GM10248 (cell line): ENCODE measurements at regions not wholly inside any gene's neighbourhood (a gene's known extent, or its start where the extent isn't known, plus 50 kb on each side); places are given as distances from the start of the nearest gene placed in this dataset.

Experiments
- CTCF ChIA-PET: fragments of 300-600 bp; sonication (Branson Sonifier 250); formaldehyde crosslinking; extraction: SDS; loops from one replicate; lab custom pipeline; 2021; ENCODE audit warnings: antibody characterized with exemption; lab: Yijun Ruan, JAX
- POLR2A ChIA-PET: fragments of 350-650 bp; sonication (Branson Sonifier 250); formaldehyde crosslinking; extraction: SDS; loops from one replicate; lab custom pipeline; 2020; ENCODE audit warnings: antibody characterized with exemption; lab: Yijun Ruan, JAX
- DNase-seq: peaks from one replicate; pipeline ENCODE4 v3.0.0; 2012; ENCODE audit errors: extremely low spot score
- TF ChIP-seq, protein P1 (sequence below): IDR thresholded peaks from 2 replicates; pipeline ENCODE4 v1.5.1; 2012; ENCODE audit warnings: mild to moderate bottlenecking, low read depth; ENCODE audit errors: extremely low read depth, missing control alignments, control extremely low read depth

DNA sequence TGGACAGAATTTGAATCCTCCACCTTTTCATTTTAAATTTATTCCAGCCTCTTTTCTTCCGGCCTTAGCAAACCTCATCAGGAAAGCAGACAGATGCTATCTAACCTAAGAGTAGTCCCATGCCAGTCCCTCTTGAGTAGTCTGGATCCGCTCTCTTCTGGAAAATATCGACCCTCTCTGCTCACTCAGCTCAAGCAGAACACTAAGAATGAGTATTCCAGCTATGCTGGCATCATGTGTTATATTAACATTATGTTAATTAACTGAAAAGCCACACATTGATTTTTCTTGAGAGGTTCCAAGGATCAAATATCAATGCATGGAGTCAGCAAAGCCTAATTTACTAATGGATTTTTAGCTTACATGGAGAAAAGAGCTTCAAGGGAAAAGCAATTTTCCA lies 161.4 kb downstream of the ID4 start:
- DNase-seq, result no peak
- TF ChIP-seq, protein P1, sequence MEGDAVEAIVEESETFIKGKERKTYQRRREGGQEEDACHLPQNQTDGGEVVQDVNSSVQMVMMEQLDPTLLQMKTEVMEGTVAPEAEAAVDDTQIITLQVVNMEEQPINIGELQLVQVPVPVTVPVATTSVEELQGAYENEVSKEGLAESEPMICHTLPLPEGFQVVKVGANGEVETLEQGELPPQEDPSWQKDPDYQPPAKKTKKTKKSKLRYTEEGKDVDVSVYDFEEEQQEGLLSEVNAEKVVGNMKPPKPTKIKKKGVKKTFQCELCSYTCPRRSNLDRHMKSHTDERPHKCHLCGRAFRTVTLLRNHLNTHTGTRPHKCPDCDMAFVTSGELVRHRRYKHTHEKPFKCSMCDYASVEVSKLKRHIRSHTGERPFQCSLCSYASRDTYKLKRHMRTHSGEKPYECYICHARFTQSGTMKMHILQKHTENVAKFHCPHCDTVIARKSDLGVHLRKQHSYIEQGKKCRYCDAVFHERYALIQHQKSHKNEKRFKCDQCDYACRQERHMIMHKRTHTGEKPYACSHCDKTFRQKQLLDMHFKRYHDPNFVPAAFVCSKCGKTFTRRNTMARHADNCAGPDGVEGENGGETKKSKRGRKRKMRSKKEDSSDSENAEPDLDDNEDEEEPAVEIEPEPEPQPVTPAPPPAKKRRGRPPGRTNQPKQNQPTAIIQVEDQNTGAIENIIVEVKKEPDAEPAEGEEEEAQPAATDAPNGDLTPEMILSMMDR, result no peak
- CTCF ChIA-PET, result no interaction called here
- POLR2A ChIA-PET, result no interaction called here

DNA sequence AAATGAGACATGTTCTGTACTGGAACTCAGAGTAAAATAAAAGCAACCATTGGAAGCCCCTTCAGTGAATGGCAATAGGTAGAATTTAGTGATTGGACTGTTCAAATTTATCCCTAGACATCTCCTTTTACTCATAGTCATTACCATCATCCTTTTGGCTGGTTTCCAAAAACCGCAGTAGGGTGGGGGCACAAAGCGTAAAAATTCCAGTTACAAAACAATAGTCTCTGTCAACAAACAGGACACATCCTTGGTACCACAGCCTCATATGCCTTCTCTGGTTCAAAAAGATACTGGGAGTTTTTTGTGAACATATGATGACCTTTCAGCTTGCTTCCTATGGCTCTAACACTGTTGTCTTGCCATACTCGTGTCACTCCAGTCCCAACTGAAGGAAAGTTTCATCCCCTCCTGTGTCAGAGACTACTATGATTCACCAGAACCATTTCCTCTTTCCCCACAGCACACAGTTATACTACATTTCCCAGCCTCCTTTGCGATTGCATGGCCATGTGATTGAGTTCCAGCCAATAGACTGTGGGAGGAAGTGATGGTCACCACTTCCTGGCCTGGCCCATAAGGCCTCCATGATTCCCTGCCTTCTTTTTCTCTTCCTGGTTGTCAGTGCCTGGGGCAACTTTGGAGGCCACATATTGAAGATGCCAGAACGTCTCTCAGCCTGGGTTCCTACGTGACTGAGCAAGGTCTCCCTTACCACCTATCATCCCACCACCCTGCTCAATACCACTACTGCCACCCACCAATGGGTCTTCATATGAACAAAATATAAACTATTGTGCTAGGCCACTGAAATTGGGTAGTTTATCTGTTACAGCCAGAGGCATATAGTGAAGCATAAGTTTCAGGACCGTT lies 162.4 kb downstream of the ID4 start:
- no peak for DNase-seq
- TF ChIP-seq, protein P1, result no peak
- POLR2A ChIA-PET, result no interaction called here
- CTCF ChIA-PET, result interaction anchor here (1.2 kb wide), 1 partner anchor 15 kb away, joined by 3 read pairs; no protein-coding TSS in a partner anchor

DNA sequence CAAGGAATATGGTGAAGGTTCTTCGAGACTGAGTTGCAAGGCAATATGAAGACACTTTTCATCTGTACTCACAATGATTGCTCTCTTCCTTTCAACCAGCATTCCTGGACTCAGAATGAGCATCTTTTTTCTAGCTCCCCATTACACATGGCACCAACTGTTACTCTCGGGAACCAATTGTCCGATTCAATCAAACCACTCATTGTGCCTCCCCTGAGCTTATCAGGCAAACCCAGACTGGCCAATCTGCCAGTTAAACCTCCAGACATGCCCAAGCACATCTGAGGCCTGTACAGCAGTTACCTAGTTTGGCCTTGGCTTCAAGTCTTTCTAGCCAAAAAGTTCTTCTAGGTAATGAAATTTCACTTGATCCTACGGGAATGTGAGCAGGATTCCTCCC lies 164.1 kb downstream of the ID4 start:
- TF ChIP-seq, protein P1, result no peak
- no peak for DNase-seq
- ChIA-PET CTCF (no interaction called here), POLR2A (no interaction called here)

DNA sequence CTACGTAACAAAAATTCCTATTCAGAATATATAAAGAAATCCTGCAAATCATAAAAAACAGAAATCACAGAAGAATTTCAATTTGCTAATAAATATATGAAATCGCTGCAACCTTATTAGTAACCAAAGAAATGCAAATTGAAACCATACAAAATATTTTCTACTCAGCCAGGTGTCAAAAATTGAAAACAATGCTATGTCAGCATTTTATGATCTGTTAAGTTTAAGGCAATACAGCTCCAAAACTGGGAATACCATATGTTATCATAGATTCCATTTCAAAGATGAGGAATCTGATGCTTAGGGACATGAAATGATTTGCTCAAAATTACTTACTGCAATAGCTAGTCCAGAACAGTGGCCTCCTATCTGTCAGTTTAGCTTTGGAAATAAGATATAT lies 168.9 kb downstream of the ID4 start:
- ChIA-PET POLR2A (no interaction called here), CTCF (interaction anchor here (1.0 to 1.2 kb wide), 2 partner anchors 13 to 33 kb away, joined by 3 read pairs; no protein-coding TSS in a partner anchor)
- DNase-seq, result no peak
- TF ChIP-seq, protein P1, result no peak

DNA sequence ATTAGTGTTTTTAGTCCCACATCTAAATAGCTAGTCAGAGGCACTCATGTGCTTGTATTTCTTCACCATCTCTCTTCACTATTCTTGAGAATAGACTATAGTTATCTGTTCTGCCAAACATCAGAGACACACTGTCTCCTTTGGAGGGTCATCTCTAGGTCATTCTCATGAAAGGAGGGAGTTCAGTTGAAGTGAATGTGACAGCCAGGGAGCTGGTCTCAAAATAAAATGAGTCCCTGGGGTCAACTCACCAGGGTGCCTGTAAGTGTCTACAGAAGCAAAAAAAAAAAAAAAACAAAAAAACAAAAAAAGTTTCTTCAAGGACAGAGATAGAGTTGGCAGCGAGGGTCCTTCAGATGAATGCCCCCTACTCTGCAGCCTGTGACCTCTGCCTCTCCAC lies 171.0 kb downstream of the ID4 start:
- CTCF ChIA-PET, result interaction anchor here (2.2 kb wide), 1 partner anchor 10 kb away, joined by 6 read pairs; no protein-coding TSS in a partner anchor
- DNase-seq, result no peak
- POLR2A ChIA-PET, result interaction anchor here (0.6 kb wide), 1 partner anchor 15 kb away, joined by 5 read pairs; no protein-coding TSS in a partner anchor
- TF ChIP-seq, protein P1, result no peak

DNA sequence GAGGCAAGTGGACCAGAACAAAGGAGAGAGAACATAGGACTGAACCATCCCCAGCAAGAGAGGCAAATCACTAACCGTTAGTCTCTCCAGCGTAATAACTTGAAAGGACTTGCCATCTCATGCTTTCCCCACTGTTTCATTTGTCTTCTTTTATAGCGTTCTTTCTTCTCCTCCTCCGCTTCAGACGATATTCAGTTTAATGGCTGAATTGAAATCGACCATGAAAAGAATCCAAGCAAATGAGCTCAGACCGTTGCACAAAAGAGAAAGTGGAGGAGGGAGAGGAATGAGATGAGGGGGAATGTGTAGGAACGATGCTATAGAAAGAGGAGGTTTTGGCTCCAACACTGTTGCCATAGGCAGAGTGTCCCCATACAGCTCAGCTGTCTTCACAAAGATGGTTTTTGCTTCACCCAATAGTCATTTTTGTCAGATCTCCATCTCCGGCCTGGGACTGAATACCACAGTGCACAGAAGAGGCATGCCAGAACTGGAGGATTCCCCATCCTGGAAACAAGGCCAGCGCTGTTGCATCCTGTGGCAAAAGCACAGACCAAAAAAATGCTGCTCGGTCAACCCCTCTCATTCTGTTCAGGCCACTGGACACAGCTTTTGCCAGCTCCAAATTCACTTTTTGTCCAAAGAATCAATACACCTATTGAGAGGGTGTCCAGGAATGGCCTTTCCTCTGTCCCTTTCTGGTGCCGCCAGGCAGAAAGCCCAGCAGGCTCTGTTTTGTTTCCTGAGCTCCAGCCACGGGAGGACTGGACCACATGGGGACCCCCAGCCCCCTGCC lies 176.1 kb downstream of the ID4 start:
- CTCF ChIA-PET, result no interaction called here
- TF ChIP-seq, protein P1, result no peak
- no peak for DNase-seq
- POLR2A ChIA-PET, result no interaction called here
